SK-N-SH treated with all-trans-retinoic acid at 6 μM for 48 hours (cell line): ENCODE measurements at regions not wholly inside any gene's neighbourhood (a gene's known extent, or its start where the extent isn't known, plus 50 kb on each side); places are given as distances from the start of the nearest gene placed in this dataset.

Experiments used
- ARNTL ChIP-seq: fragments of 450-650 bp; formaldehyde crosslinking; IDR thresholded peaks from 2 replicates; pipeline ENCODE4 v1.5.0; 2020; ENCODE audit warnings: low read depth, mild to moderate bottlenecking, moderate library complexity, borderline replicate concordance
- BACH2 ChIP-seq: fragments of 250-450 bp; sonication (Bioruptor Pico); IDR thresholded peaks from 2 replicates; pipeline ENCODE4 v1.9.0; 2021; ENCODE audit warnings: mild to moderate bottlenecking, borderline replicate concordance
- CREB5 ChIP-seq: fragments of 250-450 bp; sonication (Bioruptor Pico); IDR thresholded peaks from 2 replicates; pipeline ENCODE4 v1.5.1; 2020; ENCODE audit warnings: low read depth, mild to moderate bottlenecking, moderate library complexity
- ESRRG ChIP-seq: fragments of 250-450 bp; sonication (Bioruptor Pico); IDR thresholded peaks from 2 replicates; pipeline ENCODE4 v1.6.1; 2021; ENCODE audit warnings: mild to moderate bottlenecking
- PATZ1 ChIP-seq: fragments of 250-450 bp; sonication (Bioruptor Pico); IDR thresholded peaks from 2 replicates; pipeline ENCODE4 v1.8.0; 2020; ENCODE audit warnings: mild to moderate bottlenecking, moderate library complexity, borderline replicate concordance
- POU6F1 ChIP-seq: fragments of 250-450 bp; sonication (Bioruptor Pico); IDR thresholded peaks from 2 replicates; pipeline ENCODE4 v1.8.0; 2021; ENCODE audit warnings: low read depth, mild to moderate bottlenecking, moderate library complexity, borderline replicate concordance
- TCF4 ChIP-seq: fragments of 250-450 bp; sonication (Bioruptor Pico); IDR thresholded peaks from 2 replicates; pipeline ENCODE4 v1.8.0; 2021; ENCODE audit warnings: mild to moderate bottlenecking, moderate library complexity, borderline replicate concordance
- TOX ChIP-seq: fragments of 250-450 bp; sonication (Bioruptor Pico); IDR thresholded peaks from 2 replicates; pipeline ENCODE4 v1.8.0; 2021; ENCODE audit warnings: mild to moderate bottlenecking, moderate library complexity, borderline replicate concordance
- ZC3H10 ChIP-seq: fragments of 250-450 bp; sonication (Bioruptor Pico); IDR thresholded peaks from 2 replicates; pipeline ENCODE4 v1.5.1; 2021; ENCODE audit warnings: mild to moderate bottlenecking, moderate library complexity
- ZFP3 ChIP-seq: fragments of 250-450 bp; sonication (Bioruptor Pico); IDR thresholded peaks from 2 replicates; pipeline ENCODE4 v1.5.0; 2020; ENCODE audit warnings: mild to moderate bottlenecking, moderate library complexity
- ZFP30 ChIP-seq: fragments of 450-650 bp; formaldehyde crosslinking; IDR thresholded peaks from 2 replicates; pipeline ENCODE4 v1.5.0; 2022; ENCODE audit warnings: mild to moderate bottlenecking, moderate library complexity
- ZNF565 ChIP-seq: fragments of 450-650 bp; formaldehyde crosslinking; conservative IDR thresholded peaks from 2 replicates; pipeline ENCODE4 v1.5.0; 2020; ENCODE audit warnings: low read depth, mild to moderate bottlenecking, moderate library complexity

- TF ChIP-seq TCF4: no peak
- TF ChIP-seq PATZ1: no peak
- no peak for TF ChIP-seq BACH2
- no peak for TF ChIP-seq CREB5
- no peak for TF ChIP-seq ESRRG
- TF ChIP-seq ARNTL (CRISPR knock-in tag): no peak
- TF ChIP-seq ZNF565 (CRISPR knock-in tag): no peak
- TF ChIP-seq ZC3H10: no peak
- no peak for TF ChIP-seq ZFP3 (CRISPR knock-in tag)
- no peak for TF ChIP-seq TOX (CRISPR knock-in tag)
- TF ChIP-seq POU6F1 (CRISPR knock-in tag): no peak
- no peak for TF ChIP-seq ZFP30 (CRISPR knock-in tag)
Observed at GRCh38 chr3:144173491-144173890, 201.9 kb downstream of the DIPK2A start.
